ENCODE measurements at regions not wholly inside any gene's neighbourhood (a gene's known extent, or its start where the extent isn't known, plus 50 kb on each side); places are given as distances from the start of the nearest gene placed in this dataset.

GRCh38 chr6:33967966-33968724 is 164.3 kb upstream of the MLN start:
- peak in 1 of 2 experiments; percentile 62 for DNase-seq

GRCh38 chr6:33967265-33967767 is 163.5 kb upstream of the MLN start:
- no peak for DNase-seq

GRCh38 chr6:33966536-33966935 is 162.7 kb upstream of the MLN start:
- DNase-seq = no peak

- DNase-seq = no peak
These were observed 162.0 kb upstream of the MLN start for GRCh38 chr6:33965766-33966165.

- DNase-seq = no peak
These were observed 160.6 kb upstream of the MLN start for GRCh38 chr6:33964387-33964786.

- DNase-seq = no peak
These were observed 159.4 kb upstream of the MLN start for GRCh38 chr6:33963136-33963750.

- no peak for DNase-seq
These were observed 158.6 kb upstream of the MLN start for GRCh38 chr6:33962246-33963027.

GRCh38 chr6:33961691-33962090 is 157.9 kb upstream of the MLN start:
- no peak for DNase-seq

GRCh38 chr6:33960345-33961313 is 156.8 kb upstream of the MLN start:
- no peak for DNase-seq

GRCh38 chr6:33959661-33960344 is 156.0 kb upstream of the MLN start:
- DNase-seq = no peak

GRCh38 chr6:33959329-33959651 is 155.5 kb upstream of the MLN start:
- no peak for DNase-seq

- DNase-seq = peak in 1 of 2 experiments; percentile 53
These were observed 154.9 kb upstream of the MLN start for GRCh38 chr6:33958526-33959328.

- DNase-seq = peak in 1 of 2 experiments; percentile 36
These were observed 154.2 kb upstream of the MLN start for GRCh38 chr6:33957892-33958525.

GRCh38 chr6:33957131-33957891 is 153.5 kb upstream of the MLN start:
- no peak for DNase-seq

GRCh38 chr6:33956206-33956605 is 152.4 kb upstream of the MLN start:
- no peak for DNase-seq

GRCh38 chr6:33955566-33955965 is 151.8 kb upstream of the MLN start:
- DNase-seq = no peak

GRCh38 chr6:33954453-33954852 is 150.7 kb upstream of the MLN start:
- DNase-seq = no peak

GRCh38 chr6:33953171-33953570 is 149.4 kb upstream of the MLN start:
- peak; percentile 89 to 93 for DNase-seq

GRCh38 chr6:33952016-33952415 is 148.2 kb upstream of the MLN start:
- DNase-seq = no peak

Data from NCI-H526 (cell line).